Esophagus muscularis mucosa (tissue), 4 donors: ENCODE measurements at regions not wholly inside any gene's neighbourhood (a gene's known extent, or its start where the extent isn't known, plus 50 kb on each side); places are given as distances from the start of the nearest gene placed in this dataset.

ENCODE experiments used
- CTCF ChIP-seq, 3 experiments: fragments of 200-600 bp in 2 of 3; fragments of 450-650 bp in 1 of 3; sonication (generic) in 2 of 3; IDR thresholded peaks; one replicate each; pipeline ENCODE4 v1.5.1; 2017 to 2019; ENCODE audit warnings: antibody characterized with exemption in 3 of 3, mild to moderate bottlenecking in 2 of 3, moderate library complexity in 1 of 3
- EP300 ChIP-seq: sonication (generic); formaldehyde crosslinking; IDR thresholded peaks from one replicate; pipeline ENCODE4 v1.6.1; 2017; ENCODE audit warnings: antibody characterized with exemption
- POLR2A ChIP-seq: fragments of 450-650 bp; IDR thresholded peaks from one replicate; pipeline ENCODE4 v1.6.1; 2017; ENCODE audit warnings: antibody characterized with exemption, moderate library complexity, mild to moderate bottlenecking, low read depth
- POLR2AphosphoS5 ChIP-seq, 2 donors: sonication (generic); formaldehyde crosslinking; IDR thresholded peaks; one replicate each; pipeline ENCODE4 v1.6.1; 2017; ENCODE audit warnings: antibody characterized with exemption in 2 of 2

GRCh38 chr18:71437511-71437910, 1106.6 kb downstream of the CBLN2 start:
- TF ChIP-seq POLR2AphosphoS5 (IDR thresholded peaks at IDR 0.05) (no peak), CTCF (IDR thresholded peaks at IDR 0.05) (no peak), POLR2A (no peak), EP300 (no peak)
